GM21515 (cell line): ENCODE measurements at regions not wholly inside any gene's neighbourhood (a gene's known extent, or its start where the extent isn't known, plus 50 kb on each side); places are given as distances from the start of the nearest gene placed in this dataset.
"Not testable (repeated sequence)": the region's sequence is repeated elsewhere in the genome, so short reads cannot be mapped to it uniquely, and the experiment has no call there.

Experiments used
- ATAC-seq: cut with Tn5 transposase; IDR thresholded peaks from one replicate; pipeline ENCODE4 v1.9.1; 2021; ENCODE audit not compliant: unreplicated experiment

DNA sequence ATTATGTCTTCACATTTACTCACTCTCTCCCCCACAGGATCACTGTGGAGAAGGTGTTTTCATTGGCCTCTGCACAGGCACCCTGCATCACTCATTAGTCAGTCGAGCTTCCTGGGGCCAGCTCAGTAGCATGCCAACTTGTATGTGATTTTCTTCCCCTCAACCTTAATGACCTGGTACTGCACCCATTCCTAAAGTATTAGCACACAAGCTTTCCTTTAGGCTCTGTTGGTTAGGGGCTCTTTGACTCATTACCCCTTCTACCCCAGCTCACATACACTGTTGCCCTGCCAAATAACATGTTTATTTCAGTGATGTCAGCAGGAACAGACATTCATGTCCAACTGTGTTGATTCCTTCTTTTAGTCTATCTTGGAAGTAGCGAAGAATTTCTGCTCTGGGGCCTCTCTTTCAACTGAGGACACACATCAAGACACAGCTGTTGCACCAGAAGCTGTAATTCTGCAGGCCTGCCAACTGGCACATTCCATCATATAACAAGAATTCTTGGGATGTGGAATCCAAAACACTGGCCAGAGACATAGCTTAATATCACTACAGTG is 603.5 kb upstream of the ADAMTS5 start:
- no peak for ATAC-seq

- ATAC-seq, result no peak
Observed at GRCh38 chr21:27569831-27570230, 602.9 kb upstream of the ADAMTS5 start.

GRCh38 chr21:27569091-27569490 is 602.2 kb upstream of the ADAMTS5 start:
- no peak for ATAC-seq

- no peak for ATAC-seq
Observed at GRCh38 chr21:27567381-27567780, 600.5 kb upstream of the ADAMTS5 start.

DNA sequence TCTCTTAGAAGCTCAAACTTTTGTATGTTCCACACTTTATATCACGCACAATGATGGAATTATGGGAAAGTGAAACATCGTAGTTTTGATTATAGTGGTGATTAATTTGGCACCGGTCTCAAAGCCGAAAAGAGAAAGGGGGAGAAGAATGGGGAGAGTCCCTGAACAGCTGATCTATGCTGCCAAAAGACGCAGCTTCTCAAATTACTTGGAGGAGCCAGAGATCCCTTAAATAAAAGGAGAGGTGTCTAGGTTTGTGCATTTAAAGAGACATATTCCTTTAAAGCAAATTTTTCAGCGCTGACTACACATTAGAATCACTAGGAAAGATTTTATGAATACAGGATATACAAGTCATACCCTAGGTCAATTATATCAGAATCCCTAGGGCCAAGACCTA is 599.6 kb upstream of the ADAMTS5 start:
- ATAC-seq, result no peak

DNA sequence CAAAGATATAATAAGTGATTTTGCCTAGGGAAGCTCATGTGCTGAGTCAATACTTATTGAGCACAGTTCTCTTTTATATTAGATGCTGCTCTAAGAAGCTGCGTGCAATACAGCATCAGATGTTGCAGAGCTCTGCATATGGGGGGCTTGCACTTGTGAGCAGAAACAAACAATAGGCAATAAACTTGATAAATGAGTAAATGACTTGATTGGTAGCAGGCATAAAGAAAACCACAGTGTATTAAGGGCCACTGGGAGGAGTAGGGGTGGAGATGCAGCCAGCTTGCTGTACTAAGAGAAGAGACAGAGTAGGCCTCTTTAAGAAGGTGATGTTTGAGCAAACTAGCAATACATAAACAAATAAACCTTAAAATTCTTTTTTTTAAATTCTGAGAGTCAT is 598.5 kb upstream of the ADAMTS5 start:
- no peak for ATAC-seq

DNA sequence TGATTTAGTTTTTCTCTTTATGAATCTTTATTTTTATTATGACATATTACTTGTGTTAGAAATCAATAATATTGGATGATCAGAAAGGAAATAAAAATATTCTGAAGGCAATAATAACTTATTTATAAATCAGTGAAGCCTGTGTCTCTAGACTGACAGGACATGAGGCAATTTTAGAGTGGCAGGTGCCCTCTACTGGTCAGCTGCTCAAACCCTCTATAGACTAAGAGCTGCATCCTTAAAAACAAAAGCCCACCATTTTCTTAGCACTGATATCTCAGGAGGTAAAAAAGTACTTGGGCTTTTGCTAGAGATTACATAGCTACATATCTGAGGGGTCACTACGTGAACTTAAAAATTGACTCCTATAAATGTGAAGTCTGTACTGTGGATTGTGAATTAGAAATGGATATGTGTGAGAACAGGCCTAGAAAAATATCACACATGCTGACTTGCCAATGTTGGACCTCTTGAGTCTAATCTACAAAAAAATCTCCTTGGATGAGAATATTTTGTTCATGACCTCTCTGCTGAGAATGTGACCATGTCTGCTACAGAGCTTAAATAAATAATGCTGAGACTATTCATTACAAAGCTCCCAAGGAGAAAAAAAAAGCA is 597.9 kb upstream of the ADAMTS5 start:
- ATAC-seq, result no peak

DNA sequence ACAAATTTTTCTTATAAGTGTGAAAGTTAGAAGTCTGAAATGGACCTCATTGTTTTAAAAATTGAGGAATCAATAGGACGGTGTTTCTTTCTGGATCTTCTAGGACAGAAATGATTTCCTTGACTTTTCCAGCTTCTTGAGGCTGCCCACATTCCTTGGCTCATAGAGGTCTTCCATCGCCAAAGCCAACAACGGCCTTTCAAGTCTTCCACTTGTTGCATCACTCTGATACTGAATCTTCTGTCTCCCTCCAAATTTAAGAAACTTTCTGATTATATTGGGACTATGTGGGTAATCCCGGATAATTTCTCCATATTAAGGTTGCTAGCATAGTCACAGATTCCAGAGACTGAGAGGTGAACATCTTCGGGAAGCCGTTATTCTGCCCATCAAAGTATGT is 595.4 kb upstream of the ADAMTS5 start:
- no peak for ATAC-seq

DNA sequence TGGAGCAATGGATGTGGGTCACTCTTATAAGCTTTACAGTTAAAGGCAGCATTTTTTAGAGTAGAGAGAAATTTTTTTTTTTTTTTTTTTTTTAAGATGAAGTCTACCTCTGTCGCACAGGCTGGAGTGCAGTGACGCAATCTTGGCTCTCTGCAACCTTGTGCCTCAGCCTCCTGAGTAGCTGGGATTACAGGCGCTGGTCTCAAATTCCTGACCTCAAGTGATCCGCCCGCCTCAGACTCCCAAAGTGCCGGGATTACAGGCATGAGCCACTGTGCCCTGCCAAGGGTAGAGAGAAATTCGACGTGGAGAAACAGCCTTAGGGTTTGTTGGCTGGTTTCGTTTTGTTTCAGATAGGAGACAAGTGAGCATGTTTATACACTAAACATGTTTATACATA is 594.2 kb upstream of the ADAMTS5 start:
- ATAC-seq, result no peak

- ATAC-seq, result no peak
Observed at GRCh38 chr21:27557356-27557755, 590.5 kb upstream of the ADAMTS5 start.

DNA sequence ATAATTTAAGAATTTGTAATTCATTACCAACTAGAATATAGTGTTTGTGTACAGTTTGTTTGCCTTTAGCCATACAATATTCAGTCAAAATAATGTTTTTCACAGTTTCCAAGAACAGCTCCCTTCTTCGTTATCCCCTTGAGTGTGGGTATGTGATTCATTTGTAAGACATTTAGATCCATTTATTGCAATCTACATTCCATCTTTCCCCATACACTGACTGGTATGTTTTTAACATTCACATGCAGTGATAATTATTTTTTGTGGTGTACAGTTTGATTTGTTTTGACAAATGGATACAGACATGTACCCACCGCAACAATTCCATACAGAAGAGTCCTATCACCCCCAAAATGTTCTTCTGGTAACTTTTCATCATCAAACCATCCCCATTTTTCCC is 589.1 kb upstream of the ADAMTS5 start:
- ATAC-seq, result no peak

DNA sequence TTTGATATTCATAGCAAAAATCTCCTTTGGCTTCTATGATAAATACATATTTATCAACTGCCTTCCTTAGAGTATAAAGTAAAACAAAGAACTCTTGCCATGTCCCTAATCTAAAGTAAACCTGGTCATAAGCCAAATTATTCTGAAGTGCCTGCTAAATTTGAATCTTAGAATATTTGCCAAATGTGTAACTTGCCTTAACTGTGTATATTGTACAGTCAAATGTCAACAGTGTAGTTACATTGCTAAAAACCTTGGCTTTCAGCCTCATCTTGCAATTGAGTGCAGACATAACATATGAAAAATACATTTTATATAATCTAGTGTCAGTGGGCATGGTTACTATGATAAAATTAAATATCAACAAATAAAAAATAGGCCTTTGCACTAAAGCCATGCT is 583.4 kb upstream of the ADAMTS5 start:
- ATAC-seq, result no peak

- no peak for ATAC-seq
Observed at GRCh38 chr21:27548486-27548885, 581.6 kb upstream of the ADAMTS5 start.

DNA sequence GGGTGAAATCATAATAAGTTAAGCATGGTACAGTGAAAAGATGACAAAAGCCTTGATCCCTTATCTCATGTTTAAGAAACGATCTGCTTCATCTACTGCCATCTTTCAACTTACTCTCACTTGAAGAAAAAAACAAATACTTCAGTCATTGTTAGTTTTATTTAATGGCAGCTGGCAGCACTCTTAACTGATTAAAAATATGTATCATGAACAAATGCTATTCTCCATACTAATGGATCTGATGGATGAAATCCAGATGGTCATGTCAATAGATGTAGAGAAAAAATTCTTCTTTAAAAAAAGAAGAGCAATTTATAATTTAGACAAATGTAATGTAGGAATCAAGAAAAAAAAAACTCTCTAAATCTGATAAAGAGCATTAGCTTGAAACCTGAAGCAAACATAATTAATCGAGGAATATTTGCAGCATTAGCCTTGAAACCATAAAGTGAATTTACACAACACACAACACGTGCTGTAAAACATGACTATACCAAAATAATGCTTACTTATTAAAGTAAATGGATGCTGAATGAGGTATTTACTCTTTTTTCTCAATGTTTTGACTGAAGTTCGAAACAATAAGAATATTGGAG is 579.0 kb upstream of the ADAMTS5 start:
- no peak for ATAC-seq

DNA sequence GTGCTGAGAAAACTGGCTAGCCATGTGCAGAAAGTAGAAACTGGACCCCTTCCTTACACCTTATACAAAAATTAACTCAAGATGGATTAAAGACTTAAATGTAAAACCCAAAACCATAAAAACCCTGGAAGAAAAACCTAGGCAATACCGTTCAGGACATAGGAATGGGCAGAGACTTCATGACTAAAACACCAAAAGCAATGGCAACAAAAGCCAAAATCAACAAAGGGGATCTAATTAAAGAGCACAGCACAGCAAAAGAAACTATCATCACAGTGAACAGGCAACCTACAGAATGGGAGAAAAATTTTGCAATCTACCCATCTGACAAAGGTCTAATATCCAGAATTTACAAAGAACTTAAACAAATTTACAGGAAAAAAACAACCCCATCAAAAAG is 575.2 kb upstream of the ADAMTS5 start:
- ATAC-seq, result not testable (repeated sequence)

- ATAC-seq, result no peak
Observed at GRCh38 chr21:27536319-27536718, 569.4 kb upstream of the ADAMTS5 start.

- no peak for ATAC-seq
Observed at GRCh38 chr21:27535188-27535587, 568.3 kb upstream of the ADAMTS5 start.

DNA sequence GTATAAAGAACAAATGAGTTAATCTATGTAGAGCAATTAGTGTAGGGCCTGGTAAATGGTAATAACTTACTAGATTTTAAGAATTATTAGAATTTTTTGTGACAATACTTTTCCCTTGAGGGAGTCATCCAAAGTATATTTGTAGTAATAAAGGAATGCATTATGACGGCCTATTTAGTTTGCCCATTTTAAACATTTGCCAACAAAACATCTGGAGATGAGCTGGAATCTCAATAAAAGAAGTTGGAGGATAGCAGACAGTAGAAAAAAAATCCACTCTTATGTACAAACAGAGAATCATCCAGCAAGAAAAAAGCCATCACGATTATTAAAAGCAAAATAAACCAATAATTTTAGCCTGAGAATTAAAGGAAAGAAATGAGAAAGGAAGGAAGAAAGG is 567.3 kb upstream of the ADAMTS5 start:
- no peak for ATAC-seq

DNA sequence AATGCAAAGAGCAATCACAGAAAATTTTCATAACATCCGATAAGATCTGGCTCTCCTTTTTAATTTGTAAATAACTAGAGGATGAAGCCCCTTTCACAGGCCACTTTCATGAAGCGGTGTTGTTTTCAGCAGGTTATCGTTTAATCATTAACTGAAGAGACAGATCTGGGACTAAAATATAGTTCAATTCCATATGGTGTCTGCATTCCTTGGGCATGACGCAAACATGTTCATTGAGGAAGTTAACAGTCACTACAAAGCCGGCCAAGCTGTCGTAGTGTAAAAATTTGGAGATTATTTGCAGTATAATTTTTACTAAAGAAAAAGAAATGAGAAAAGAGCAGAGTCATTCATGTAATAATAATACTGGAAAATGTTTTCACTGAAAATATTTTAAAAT is 565.2 kb upstream of the ADAMTS5 start:
- ATAC-seq, result no peak

GRCh38 chr21:27528697-27529096 is 561.8 kb upstream of the ADAMTS5 start:
- no peak for ATAC-seq

- ATAC-seq, result no peak
Observed at GRCh38 chr21:27526451-27526850, 559.6 kb upstream of the ADAMTS5 start.

DNA sequence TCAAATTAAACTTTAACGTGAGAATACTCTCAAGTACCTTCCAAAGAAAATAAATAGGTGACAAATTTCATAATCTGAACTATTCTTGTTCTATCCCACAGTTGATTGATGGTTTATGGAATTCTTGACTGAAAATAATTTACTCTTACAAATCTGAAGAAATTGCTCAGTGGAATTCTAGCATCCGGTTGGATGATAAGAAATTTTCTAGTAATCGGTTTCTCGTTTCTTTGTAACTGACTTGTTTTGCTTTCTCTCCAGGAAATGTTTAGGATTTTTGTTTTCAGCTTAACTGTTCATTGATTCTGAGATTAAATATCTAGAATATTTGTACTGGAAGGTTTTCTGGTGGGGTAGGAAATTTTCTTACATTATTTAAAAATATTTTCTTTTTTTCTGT is 558.9 kb upstream of the ADAMTS5 start:
- ATAC-seq, result no peak

DNA sequence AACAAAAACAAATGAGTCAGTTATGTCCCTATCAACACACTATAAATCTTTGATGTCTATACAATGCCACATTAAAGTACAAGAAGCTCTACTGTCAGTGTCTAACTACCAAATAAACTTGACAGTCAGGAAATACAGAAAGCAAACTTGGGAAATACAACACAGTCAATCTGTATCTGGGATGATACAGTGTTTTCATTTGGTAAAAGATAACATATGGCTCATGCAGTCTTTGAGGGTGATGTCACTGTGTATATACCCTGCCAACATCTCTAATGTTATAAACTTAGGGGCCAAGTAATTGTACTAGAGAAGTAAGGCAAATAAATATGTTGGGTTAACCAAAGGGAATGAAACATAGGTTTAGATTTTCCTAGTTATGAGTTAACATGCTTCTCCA is 552.5 kb upstream of the ADAMTS5 start:
- ATAC-seq, result no peak
